GM12891 (cell line): ENCODE measurements at regions not wholly inside any gene's neighbourhood (a gene's known extent, or its start where the extent isn't known, plus 50 kb on each side); places are given as distances from the start of the nearest gene placed in this dataset.

Source experiments
- POLR2A ChIP-seq: IDR thresholded peaks from 2 replicates; pipeline ENCODE4 v1.6.1; 2011; ENCODE audit warnings: low read depth, low read length, control low read depth
- TAF1 ChIP-seq: IDR thresholded peaks from 2 replicates; pipeline ENCODE4 v1.6.1; 2011; ENCODE audit warnings: low read depth, low read length, control low read depth

DNA sequence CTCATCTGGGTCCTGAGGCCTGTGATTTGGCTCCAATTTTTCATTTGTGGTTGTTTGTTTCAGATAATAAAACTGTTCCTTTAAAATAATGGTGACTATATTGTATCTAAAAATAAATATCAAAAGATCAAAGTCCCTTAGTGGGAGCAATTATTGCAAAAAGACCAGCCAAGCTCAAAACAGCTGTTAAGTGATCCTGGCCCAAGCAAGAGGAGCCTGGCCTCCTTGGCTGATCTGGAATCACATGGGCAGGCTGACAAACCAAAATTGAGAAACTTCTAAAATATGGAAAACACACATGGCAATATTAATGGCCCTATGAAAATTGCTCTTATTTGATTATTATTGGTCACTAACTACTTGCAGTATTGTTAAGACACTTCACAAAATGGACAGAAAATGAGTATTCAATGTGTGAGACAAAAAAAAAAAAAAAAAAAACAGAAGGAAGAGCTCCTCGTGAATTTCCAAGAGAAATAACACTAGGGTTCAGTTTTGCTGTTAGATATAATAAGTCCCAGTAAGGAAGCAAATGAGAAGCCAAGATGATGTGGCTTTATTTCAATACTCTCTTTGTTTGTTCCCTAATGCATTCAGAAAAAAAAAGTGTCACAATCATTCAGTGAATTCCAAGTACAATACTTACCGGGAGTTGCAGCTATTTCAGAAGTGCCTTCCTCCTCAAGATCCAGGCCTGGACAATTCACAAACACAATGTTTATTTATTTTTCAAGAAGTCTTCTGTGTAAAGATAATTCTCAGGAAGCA is 105.1 kb downstream of the SEC16B start:
- TF ChIP-seq TAF1 (no peak), POLR2A (no peak)
